ENCODE measurements at regions not wholly inside any gene's neighbourhood (a gene's known extent, or its start where the extent isn't known, plus 50 kb on each side); places are given as distances from the start of the nearest gene placed in this dataset.
"Not testable (repeated sequence)": the region's sequence is repeated elsewhere in the genome, so short reads cannot be mapped to it uniquely, and the experiment has no call there.

DNA sequence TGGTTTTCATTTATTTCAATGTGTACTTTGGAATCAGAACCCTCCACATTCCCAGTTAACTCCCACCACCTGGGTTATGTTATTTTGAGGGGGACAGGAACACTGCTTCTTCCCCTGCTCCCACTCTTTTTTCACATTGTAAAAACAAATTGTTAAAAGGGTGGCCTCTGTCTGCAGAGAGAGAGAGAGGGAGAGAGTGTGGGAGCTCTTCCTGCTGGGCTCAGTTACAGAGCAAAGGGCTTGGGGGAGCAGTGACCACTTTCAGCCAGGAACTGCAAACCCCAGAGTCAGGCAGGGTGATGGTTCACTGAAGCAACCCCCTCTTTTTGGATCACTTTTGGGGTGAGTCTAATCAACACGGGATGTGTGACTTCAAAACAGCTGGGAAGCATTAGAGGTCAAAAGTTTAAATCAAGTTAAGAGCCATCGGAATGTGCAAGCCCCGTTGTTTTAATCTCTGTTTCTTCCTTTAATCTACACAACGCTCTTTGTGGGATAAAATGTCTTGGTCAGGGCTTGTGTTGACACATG is 577.0 kb upstream of the CDH11 start:
- no peak overlapping the region for H3K4me3 ChIP-seq (replicated peaks; ENCODE audit: low read depth, low read length)
- TF ChIP-seq, protein P1, sequence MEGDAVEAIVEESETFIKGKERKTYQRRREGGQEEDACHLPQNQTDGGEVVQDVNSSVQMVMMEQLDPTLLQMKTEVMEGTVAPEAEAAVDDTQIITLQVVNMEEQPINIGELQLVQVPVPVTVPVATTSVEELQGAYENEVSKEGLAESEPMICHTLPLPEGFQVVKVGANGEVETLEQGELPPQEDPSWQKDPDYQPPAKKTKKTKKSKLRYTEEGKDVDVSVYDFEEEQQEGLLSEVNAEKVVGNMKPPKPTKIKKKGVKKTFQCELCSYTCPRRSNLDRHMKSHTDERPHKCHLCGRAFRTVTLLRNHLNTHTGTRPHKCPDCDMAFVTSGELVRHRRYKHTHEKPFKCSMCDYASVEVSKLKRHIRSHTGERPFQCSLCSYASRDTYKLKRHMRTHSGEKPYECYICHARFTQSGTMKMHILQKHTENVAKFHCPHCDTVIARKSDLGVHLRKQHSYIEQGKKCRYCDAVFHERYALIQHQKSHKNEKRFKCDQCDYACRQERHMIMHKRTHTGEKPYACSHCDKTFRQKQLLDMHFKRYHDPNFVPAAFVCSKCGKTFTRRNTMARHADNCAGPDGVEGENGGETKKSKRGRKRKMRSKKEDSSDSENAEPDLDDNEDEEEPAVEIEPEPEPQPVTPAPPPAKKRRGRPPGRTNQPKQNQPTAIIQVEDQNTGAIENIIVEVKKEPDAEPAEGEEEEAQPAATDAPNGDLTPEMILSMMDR (IDR thresholded peaks at IDR 0.05; ENCODE audit: low read depth, low read length, missing control alignments) = no peak
- DNase-seq (ENCODE audit: extremely low read depth, low read depth) = peak; percentile 45

DNA sequence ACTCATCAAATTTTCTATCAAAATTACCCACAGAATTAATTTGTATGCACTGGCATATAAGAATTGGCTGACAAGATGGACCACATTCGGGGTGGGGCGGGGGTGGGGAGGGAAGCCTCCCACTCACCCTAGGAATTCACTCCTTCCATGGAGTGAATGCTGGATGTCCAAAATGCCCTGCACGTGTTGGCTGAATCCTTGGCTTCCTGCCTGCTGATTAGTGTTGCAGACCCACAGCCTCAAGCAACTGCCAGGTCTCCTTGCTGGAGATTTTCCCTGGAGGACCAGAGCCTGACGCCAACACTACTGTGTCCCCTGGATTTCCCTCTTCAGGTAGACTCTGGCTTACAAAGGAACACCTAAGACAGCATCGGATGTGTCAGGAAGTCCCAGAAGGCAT is 575.7 kb upstream of the CDH11 start:
- TF ChIP-seq, protein P1 (IDR thresholded peaks at IDR 0.05; ENCODE audit: low read depth, low read length, missing control alignments) = no peak
- H3K4me3 ChIP-seq (replicated peaks; ENCODE audit: low read depth, low read length) = no peak overlapping the region
- no peak for DNase-seq (ENCODE audit: extremely low read depth, low read depth)

DNA sequence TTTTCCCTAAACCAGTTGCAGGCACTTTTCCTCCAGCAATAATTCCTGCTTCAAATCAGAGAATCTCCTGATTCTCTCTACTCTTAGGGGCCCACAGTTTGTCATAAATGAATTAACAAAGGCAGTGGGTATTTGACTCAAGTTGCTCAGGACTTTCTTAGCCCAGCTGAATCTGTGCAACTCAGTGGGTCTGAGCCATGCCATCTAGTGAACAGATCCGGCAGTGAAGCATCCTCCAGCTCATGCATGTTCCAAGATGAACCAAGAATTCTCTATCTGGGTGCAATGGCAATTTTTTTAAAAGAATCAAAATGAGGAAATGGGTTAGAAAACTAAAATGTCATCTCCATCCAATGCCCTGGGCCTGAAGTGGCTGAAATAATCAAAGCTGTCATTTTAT is 575.2 kb upstream of the CDH11 start:
- no peak for DNase-seq (ENCODE audit: extremely low read depth, low read depth)
- TF ChIP-seq, protein P1 (IDR thresholded peaks at IDR 0.05; ENCODE audit: low read depth, low read length, missing control alignments) = peak; percentile 10
- H3K4me3 ChIP-seq (replicated peaks; ENCODE audit: low read depth, low read length) = no peak overlapping the region

DNA sequence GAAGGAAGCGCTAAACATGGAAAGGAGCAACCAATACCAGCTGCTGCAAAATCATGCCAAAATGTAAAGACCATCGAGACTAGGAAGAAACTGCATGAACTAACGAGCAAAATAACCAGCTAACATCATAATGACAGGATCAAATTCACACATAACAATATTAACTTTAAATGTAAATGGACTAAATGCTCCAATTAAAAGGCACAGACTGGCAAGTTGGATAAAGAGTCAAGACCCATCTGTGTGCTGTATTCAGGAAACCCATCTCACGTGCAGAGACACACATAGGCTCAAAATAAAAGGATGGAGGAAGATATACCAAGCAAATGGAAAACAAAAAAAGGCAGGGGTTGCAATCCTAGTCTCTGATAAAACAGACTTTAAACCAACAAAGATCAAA is 570.0 kb upstream of the CDH11 start:
- DNase-seq (ENCODE audit: extremely low read depth, low read depth); H3K4me3 ChIP-seq (replicated peaks; ENCODE audit: low read depth, low read length): not testable (repeated sequence)

DNA sequence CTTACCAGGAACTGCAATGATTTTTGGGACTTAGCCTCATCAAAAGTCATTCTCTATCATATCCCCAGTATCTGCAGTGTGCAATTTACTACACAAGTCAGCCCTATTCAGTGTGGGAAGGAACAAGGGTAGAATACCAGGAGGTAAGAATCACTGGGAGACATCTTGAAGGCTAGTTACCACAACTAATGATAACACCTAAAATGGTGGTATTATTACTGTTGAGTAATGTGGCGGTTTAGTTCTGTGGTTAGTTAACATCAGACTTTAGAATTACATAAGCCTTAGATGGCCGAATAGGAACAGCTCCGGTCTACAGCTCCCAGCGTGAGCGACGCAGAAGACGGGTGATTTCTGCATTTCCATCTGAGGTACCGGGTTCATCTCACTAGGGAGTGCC is 567.9 kb upstream of the CDH11 start:
- TF ChIP-seq, protein P1 (IDR thresholded peaks at IDR 0.05; ENCODE audit: low read depth, low read length, missing control alignments) = no peak
- DNase-seq (ENCODE audit: extremely low read depth, low read depth) = no peak

DNA sequence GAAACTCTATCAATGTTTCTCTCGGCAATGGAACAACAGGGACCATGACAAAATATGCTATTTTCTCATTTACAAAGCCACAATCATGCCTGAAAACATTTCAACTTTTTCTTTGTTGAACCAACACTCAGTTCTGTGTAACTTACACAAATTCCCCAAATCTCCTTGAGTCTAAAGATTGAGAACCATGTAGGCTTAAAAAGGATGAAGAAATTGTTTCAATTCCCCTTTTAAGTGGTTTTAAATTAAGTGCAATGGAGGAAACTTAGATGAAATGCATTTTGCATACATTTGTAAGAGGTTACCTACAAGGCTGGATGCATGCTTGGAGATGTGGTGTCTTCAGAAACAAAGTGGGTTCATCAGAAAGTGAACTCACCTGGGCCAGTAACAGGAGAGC is 566.4 kb upstream of the CDH11 start:
- no peak for DNase-seq (ENCODE audit: extremely low read depth, low read depth)
- TF ChIP-seq, protein P1 (IDR thresholded peaks at IDR 0.05; ENCODE audit: low read depth, low read length, missing control alignments) = no peak
- no peak overlapping the region for H3K4me3 ChIP-seq (replicated peaks; ENCODE audit: low read depth, low read length)

More for the DNA sequence above, 567.9 kb upstream of the CDH11 start:
- H3K4me3 ChIP-seq (replicated peaks; ENCODE audit: low read depth, low read length) = no peak overlapping the region

DNA sequence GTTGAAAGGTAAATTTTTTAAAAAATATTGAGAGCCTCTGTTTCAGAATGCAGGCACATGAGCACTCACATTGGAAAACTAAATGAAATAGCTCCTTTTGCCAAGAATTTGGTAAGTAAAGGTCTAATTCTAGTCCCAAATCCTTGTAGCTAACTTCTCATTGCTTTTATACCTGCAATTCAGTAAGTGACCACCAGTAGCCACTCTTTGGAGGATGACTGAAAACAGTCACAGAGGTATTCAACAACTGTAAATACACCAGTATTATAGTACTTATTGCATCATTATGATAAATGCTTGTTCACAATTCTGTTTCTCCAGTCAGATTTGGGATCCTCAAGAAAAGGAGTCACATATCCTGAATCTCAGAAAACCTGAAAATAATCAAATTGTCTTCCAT is 562.4 kb upstream of the CDH11 start:
- DNase-seq (ENCODE audit: extremely low read depth, low read depth) = no peak
- TF ChIP-seq, protein P1 (IDR thresholded peaks at IDR 0.05; ENCODE audit: low read depth, low read length, missing control alignments) = peak; percentile 22
- H3K4me3 ChIP-seq (replicated peaks; ENCODE audit: low read depth, low read length) = no peak overlapping the region
